ENCODE measurements at regions not wholly inside any gene's neighbourhood (a gene's known extent, or its start where the extent isn't known, plus 50 kb on each side); places are given as distances from the start of the nearest gene placed in this dataset.
"Not testable (repeated sequence)": the region's sequence is repeated elsewhere in the genome, so short reads cannot be mapped to it uniquely, and the experiment has no call there.

DNA sequence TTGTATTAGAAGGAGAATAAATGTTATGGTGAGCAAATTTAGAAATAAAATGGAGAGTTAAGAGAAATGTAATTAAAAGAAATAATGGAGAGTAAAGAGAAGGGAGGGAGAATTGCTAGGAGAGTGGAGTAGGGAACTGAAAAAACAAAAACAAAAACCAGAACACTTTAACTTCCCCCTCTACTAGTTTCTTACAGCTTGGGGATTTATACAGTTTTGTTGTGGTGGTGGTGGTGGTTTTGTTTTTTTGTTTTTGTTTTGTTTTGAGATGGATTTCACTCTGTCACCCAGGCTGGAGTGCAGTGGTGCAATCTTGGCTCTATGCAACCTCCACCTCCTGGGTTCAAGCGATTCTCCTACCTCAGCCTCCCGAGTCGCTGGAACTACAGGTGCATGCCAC lies 322.4 kb downstream of the TMEM167A start:
- DNase-seq (ENCODE audit: low read depth in 2 of 2), result no peak

DNA sequence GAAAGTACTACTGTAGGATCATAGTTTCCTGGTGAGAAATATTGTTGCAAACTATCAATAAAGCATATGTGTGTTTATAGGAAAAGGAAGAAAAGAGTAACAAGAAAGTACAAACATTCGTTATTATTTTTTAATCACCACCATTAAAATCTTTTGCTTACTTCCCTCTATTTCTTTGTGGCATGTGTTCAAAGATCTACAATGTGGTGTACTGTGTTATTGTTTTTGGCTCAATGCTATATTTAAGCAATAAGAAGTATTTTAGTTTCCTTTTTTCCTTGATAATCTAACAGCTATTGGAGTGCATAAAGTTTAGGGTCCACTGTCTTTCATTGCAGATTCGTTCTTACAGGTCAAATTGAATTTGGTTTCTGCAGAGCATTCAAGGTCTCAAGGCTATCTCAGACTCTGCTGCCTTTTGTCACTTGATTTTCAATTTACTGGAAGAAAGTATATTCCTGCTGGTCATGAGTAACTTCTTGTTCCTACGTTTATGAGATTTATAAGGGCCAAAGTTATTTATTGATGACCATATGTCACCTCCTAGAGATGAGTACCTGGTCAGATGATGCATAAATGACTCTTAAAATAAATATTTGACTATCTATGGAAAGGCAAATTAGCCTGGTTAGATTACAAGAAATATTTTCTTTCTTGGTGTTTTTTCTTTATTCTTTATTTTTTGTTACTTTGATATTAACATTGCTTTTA lies 323.0 kb downstream of the TMEM167A start:
- DNase-seq (ENCODE audit: low read depth in 2 of 2), result no peak

DNA sequence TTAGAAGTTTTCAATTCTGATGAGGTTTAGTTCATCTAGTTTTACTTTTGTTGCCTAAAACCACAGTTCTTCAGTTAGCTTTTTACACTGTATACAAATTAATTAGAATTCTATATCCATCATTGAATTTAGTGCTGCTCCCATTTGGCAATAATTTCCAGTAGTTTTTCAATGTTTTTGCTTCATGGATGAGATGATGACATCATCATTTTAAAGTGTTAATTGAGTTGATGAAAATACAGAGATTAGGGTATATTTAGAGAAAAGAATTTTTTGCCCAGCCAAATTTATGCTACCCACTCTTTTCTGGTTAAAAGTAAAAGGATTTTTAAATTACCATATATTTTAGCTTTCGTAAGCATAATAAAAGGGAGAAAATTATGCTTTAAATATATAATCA lies 323.8 kb downstream of the TMEM167A start:
- no peak for DNase-seq (ENCODE audit: low read depth in 2 of 2)

DNA sequence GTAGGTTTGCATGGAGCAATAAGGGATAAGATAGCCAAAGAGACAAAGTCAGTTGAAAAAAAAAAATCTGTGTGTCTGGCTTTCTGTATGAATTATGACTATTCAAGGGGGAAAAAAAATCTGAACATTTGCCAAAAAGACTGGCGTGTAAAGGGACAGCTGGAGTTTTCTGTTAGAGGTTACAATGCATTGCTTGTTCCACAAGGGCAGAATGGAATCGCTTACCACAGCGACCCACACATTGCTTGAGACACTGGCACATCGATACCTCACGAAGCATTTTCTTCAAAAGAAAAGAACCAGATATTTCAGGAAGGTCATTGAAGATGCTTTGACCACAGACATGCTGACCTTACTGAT lies 327.8 kb downstream of the TMEM167A start:
- DNase-seq (ENCODE audit: low read depth in 2 of 2), result no peak

DNA sequence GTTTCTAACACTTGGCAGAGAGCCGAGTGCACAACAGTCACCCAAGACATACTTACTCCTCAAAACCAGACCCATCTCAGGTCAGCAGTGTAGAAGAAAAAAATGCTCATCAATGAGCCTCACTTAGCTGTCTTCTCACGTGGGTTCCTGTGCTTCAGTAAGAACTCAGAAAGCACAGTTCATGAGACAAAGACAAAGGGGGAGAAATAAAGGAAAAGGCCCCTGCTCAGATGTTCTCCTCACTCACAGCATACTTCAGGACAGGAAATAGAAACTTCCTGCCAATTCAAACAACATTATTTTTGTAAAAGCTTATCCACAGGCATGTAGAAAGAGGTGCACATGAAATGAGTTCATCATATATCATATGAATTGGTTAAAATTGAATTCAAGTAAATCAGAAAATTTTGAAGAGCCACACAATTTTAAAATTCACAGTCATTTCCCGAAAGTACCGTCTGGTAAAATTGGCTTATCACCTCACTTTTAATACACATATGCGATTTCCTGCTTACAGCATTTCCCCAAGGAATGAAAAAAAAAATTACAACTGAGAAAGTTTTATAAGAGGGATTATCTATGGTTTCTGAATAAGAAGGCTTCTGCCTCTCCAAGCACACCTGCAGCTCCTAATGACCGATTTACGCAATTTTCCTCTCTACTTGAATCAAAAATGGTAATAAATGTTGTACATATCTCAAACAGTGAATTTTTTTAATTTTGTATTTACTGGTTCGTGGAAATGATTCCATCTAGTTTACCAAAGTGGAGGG lies 328.3 kb downstream of the TMEM167A start:
- DNase-seq (ENCODE audit: low read depth in 2 of 2), result no peak

DNA sequence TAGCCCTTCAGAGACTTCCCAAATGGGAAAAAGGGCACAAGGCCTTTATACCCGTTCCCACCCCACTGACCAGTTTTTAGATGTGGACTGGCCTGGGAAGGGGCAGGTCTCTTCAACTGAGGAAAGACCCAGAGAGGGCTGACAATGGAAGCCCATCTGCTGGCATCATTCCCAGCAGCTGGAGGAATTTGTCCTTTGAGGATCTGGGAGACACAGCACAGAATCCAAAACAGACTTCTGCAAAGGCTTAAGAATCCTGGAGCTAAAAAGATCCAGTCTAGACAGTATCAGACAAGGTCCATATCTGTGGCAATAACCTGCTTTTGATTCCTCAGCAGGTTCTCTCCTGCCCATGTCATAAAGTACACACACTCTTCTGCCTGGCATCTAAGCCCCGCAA lies 329.2 kb downstream of the TMEM167A start:
- DNase-seq (ENCODE audit: low read depth in 2 of 2), result no peak

DNA sequence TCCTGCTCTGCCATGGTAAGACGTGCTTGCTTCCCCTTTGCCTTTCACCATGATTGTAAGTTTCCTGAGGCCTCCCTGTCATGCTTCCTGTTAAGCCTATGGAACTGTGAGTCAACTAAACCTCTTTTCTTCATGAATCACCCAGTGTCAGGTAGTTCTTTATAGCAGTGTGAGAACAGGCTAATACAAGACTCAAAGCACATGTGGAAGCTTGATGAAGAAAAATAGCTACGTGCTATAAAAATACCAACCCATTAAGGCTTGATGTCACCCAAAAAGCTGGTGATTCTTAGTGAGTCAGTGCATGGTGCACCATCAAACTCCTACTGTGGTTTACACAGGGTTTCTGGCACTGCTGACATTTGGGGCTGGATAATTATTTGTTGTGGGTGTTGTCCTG lies 332.2 kb downstream of the TMEM167A start:
- no peak for DNase-seq (ENCODE audit: low read depth in 2 of 2)

DNA sequence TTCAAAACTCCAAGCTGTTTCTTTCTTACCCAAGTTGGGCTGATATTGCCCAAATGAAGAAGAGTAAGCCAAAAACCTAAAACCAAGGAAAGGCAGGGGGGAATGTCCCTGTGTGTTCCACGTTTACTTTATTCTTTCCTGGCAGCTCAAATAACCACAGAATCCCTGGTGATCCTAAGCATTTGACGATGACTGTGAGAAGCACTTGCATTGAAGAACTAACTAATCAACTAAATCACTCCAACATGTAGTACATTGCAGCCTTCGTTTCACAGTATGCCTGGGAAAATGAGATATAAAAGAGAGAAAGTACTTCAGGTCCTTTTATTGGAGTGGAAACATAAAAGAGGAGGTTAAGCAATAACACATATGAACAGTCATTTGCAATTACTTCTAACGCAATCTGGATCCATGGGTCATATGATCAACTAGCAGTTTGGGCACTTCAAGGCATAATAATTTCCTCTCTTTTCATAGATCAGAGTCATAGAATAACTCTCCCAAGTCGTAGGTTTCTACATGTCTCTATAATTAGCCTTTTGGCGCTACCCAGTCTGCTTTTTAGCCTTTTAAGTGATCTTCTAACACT lies 338.4 kb downstream of the TMEM167A start:
- no peak for DNase-seq (ENCODE audit: low read depth in 2 of 2)

DNA sequence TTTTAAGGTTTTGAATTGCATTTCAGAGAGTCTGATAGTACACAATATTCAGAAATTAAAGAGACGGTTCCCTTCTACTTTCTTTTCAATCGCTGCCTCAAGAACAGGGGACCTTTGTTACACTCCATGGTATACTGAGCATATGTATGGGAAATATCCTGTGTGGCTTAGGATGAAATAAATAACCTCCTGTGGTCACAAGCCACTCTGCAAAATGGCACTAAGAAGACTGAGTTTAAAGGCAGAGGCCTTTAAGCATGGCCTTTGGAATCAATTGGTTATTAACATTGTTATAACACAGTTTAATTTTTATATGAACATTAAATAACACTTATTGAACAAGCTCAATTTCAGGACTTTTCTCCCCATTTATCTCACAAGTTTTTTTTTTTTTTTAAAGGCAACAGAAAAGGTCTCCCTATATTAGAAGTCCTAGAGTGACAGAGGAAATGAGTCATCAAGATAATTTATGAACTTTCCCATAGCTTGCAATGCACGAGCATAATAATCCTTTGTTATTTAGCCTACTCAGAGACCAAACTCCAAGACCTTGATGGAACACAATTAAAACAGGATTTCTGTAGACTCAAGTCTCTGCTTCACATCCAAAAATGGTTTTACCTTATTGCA lies 341.9 kb downstream of the TMEM167A start:
- DNase-seq (ENCODE audit: low read depth in 2 of 2), result peak in 1 of 2 experiments; percentile 12

DNA sequence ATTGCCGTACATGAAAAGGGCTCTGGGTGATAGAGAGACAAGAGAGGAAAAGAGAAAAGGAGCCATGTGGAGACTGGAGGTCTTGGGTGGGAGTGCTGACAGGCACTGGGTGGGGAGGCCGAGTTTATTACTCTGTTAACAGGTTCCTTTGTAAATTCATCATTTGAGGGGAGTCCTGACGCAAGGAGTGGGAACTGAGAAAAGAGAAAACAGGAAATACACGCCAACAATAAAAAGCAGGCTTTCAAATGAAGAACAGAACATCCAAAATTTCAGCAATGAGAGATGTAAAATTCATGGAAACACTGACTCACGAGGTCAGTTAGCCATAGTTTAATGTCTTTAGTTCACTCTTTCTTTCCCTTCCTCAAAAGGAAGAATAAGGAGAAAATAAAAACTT lies 342.8 kb downstream of the TMEM167A start:
- no peak for DNase-seq (ENCODE audit: low read depth in 2 of 2)

DNA sequence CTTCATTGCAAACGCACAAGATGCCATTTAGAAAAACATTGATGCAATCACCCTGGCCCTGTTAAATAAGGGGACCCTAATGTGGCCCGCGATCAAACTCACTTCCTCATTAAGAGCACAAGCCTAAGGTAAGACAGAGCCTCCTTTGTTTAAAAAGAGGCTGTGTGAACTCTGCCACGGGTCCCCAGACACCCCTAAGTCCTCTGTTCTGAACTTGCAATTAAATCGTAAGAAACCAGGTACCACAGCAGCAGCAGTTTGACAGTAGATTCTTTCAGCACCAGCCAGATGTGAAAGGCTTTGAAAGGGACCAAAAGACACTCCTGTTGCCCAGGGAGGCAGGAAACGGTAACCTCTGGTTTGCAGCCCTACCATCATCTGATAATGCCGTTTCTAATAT lies 346.3 kb downstream of the TMEM167A start:
- DNase-seq (ENCODE audit: low read depth in 2 of 2), result no peak

DNA sequence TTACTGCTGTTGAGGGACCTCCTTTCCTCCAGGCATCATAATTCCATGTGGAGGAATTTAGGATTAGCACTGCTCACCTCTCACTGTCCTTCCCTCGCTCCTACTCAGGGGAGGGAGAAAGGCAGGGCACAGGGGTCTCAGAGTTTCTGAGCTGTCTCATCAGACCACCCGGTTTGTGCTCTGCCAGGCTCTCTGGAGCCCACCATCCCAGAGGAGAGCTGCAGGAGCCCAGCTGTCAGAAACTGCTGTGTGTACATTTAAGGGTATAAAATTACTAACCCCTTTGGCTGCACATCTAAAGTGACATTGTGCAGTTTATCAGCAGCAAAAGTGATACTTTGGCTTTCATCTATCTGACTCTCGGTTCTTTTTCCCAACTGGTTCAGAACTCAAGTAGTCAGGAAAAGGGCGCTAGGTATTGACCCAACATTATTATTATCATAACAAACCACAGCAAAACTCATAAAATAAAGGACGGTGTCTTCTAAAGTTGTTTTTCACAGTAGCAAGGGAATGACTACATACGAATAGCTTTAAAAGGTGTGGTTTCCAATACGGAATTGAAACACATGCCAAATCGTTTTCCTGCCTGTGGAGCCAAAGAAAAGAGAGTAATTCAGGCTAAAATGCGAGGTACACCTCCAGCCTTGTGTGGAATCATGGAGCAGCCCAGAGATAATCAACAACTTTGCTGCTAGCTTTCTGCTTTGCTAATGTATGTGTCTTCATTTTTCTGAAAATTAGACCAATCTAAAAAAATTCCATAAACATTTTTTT lies 348.1 kb downstream of the TMEM167A start:
- DNase-seq (ENCODE audit: low read depth in 2 of 2), result no peak

DNA sequence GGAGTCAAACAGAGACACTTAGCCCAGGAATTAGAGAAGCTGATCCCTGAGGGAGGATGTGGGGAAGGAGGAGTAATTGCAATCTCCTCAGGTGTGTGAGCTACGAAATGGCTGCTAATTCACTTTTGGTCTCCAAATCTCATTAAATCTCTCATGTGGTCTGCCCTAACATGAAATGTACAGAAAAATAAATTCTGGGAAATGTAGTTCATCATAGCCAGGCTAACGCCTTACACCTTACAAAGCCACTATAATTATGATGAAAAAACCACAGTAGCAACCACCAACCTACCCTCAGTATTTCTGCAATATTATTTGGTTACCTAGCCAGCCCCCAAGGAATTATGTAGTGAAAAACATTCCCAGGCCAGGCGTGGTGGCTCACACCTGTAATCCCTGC lies 354.0 kb downstream of the TMEM167A start:
- DNase-seq (ENCODE audit: low read depth in 2 of 2), result no peak

DNA sequence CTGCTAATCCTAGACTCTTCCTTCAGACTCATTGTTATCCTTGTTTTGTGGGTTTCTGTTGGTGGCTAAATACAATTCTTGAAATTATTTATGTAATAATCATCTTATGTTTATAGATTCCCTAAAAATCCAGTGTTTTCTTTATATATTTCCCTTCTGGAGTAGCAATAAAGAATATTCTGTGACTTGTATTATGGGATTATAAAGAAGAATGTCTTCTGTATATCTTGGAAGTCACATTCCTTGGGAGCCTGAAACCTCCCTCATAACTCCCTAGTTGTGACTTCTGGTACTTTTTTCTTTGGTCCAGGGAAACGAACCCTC lies 356.1 kb downstream of the TMEM167A start:
- no peak for DNase-seq (ENCODE audit: low read depth in 2 of 2)

DNA sequence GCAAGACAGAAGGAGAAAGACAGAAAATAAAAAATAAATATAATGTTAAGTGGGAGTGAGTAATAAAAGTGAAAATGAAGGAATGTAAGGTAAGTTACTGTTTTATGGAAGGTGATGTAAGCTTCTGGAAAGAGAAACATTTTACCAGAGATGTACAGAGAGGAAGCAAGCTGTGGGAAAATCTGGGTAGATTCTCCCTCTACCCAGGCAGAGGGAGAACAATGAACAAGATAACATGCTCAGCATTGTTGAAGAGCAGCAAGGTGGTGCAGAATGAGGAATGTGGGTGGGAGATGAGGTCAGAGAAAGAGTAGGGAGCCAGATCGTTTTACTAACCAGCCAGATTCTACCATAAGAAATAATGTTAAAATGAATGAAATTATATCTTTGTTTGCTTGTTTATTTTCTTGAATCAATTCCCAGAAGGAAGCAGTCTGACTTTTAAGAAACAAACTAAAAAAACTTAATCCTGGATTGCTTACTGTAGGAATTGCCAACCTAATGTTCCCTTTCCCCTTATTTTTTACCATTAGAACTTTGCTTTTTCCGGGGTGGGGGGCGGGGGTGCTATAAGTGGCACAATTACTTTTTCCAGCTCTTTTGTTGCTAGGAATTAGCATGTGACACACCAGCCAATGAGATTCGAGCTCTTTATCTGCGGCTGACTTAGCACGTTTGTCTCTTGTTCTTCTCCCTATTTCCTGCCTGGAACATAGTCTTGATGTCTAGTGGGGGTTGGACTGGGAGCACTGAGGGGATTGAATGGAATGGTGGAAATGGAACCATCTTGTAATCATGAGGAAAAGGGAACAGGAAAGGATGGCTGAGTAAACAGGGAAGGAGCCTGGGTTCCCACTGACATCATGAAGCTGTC lies 356.7 kb downstream of the TMEM167A start:
- no peak for DNase-seq (ENCODE audit: low read depth in 2 of 2)

DNA sequence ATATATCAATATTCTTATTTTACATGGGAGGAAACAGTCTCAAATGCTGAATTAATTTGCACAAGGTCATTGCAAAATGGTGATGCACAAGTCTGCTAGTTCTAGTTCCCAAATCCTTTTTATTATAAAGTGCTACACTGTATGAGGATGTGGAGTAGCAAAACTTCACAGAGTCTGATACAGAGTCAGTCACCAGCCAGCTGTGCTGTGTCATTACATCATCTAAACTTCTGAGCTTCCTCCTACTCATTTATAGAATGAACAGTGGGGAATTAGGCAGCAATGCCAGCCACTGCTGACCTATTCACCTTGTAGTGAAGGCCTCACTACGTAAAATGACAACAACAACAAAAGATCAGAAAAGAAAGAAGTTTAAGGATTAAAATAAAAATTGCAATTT lies 357.8 kb downstream of the TMEM167A start:
- no peak for DNase-seq (ENCODE audit: low read depth in 2 of 2)

DNA sequence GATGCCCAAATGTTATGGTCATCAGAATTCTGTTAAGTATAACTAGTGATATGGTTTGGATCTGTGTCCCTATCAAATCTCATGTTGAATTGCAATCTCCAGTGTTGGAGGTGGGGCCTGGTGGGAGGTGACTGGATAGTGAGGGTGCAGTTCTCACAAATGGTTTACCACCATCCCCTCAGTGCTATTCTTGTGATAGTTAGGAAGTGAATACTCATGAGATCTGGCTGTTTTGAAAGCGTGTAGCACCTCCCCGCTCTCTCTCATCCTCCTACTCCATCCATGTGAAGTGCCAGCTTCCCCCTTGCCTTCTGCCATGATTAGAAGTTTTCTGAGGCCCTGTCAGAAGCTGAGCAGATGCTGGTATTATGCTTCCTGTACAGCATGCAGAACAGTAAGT lies 359.5 kb downstream of the TMEM167A start:
- DNase-seq (ENCODE audit: low read depth in 2 of 2), result no peak

DNA sequence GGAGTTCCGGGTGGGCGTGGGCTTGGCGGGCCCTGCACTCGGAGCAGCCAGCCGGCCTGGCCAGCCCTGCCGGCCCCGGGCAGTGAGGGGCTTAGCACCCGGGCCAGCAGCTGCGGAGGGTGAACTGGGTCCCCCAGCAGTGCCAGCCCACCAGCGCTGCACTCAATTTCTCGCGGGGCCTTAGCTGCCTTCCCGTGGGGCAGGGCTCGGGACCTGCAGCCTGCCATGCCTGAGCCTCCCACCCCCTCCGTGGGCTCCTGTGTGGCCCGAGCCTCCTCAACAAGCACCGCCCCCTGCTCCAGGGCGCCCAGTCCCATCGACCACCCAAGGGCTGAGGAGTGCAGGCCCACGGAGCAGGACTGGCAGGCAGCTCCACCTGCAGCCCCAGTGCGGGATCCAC lies 362.5 kb downstream of the TMEM167A start:
- not testable (repeated sequence) for DNase-seq (ENCODE audit: low read depth in 2 of 2)

DNA sequence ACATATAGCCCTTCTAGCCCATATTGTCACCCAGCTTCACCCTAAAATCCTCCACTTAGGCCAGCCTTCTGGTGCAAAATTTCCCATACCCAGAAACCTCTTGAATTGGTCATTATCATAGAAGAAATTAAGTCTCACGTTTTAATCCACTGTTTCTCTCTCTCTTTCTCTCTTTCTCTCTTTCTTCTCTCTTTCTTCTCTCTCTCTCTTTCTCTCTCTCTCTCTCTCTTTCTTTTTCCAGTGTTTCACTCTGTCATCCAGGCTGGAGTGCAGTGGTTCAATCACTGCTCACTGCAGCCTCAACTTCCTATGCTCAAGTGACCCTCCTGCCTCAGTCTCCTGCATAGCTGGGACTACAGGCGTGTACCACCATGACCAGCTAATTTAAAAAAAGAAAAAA lies 363.4 kb downstream of the TMEM167A start:
- DNase-seq (ENCODE audit: low read depth in 2 of 2), result no peak

DNA sequence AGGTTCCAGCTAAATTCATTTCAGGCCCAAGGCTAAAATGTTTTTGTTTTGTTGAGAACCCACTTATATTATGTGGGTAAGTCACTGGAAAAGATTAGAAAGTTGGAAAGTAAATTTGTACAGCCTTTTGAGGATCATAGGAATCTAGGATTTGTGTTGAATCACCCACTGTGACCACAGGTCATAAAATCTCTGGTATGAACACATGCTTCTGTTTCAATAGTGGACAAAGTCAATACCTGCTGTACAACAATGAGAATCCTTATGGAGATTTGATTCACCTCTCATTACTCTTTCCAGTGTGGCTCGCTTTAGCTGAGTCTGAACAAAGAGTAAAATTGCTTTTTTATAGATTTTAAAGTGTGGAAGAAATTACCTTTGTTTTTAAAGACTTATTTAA lies 369.5 kb downstream of the TMEM167A start:
- no peak for DNase-seq (ENCODE audit: low read depth in 2 of 2)

DNA sequence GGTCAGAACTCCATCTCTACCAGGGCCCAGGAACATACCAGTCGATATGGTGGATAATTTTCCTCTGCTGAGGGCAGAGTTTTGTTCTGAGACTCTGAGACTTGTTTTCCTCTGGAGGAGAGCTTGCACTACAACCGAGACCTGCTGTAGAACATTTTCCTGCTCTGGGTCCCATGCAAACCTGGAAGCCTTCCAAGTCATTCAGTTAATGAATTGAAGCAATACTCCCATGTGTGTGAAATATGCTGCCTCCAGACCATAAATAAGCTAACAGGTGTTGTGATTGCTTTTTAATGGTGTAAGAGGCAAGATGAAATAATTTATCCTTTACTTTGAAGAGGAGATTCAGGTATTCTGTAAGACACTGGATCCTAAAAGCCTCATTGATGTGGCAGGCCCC lies 372.8 kb downstream of the TMEM167A start:
- no peak for DNase-seq (ENCODE audit: low read depth in 2 of 2)
